Spleen (tissue), 11 donors: ENCODE measurements at regions not wholly inside any gene's neighbourhood (a gene's known extent, or its start where the extent isn't known, plus 50 kb on each side); places are given as distances from the start of the nearest gene placed in this dataset.
"Not testable (repeated sequence)": the region's sequence is repeated elsewhere in the genome, so short reads cannot be mapped to it uniquely, and the experiment has no call there.

Experiments used
- DNase-seq: peaks from one replicate; pipeline ENCODE4 v3.0.0-alpha.2; 2020
- H3K27ac ChIP-seq, 8 donors: fragments of 200-600 bp; sonication (generic) in 7 of 8; 1 replicate in 4 of 8; 2 replicates in 4 of 8; pipeline versions ENCODE4 v1.5.0 to v1.8.0; 2016 to 2021; ENCODE audit warnings: inconsistent platforms in 4 of 8, mild to moderate bottlenecking in 4 of 8, moderate library complexity in 1 of 8
- H3K27me3 ChIP-seq, 7 donors: fragments of 200-600 bp; sonication (generic) in 6 of 7; replicated peaks in 1 of 7; 1 replicate in 4 of 7; 2 replicates in 3 of 7; pipeline versions ENCODE4 v1.5.0 to v1.8.0; 2016 to 2021; ENCODE audit warnings: inconsistent platforms in 3 of 7, mild to moderate bottlenecking in 1 of 7
- H3K36me3 ChIP-seq, 6 donors: fragments of 200-600 bp; sonication (generic) in 5 of 6; 1 replicate in 4 of 6; 2 replicates in 2 of 6; pipeline versions ENCODE4 v1.5.0 to v1.8.0; 2016 to 2021; ENCODE audit warnings: inconsistent platforms in 2 of 6
- H3K4me1 ChIP-seq, 6 donors: fragments of 200-600 bp; sonication (generic) in 5 of 6; 1 replicate in 3 of 6; 2 replicates in 3 of 6; pipeline versions ENCODE4 v1.5.0 to v1.8.0; 2016 to 2021; ENCODE audit warnings: inconsistent platforms in 3 of 6
- H3K4me3 ChIP-seq, 8 donors: fragments of 200-600 bp; sonication (generic) in 7 of 8; 1 replicate in 4 of 8; 2 replicates in 4 of 8; pipeline versions ENCODE4 v1.5.0 to v1.8.0; 2016 to 2021; ENCODE audit warnings: inconsistent platforms in 4 of 8, mild to moderate bottlenecking in 4 of 8, moderate library complexity in 2 of 8
- H3K9me3 ChIP-seq, 8 donors: fragments of 200-600 bp; sonication (generic) in 7 of 8; 1 replicate in 4 of 8; 2 replicates in 4 of 8; pipeline versions ENCODE4 v1.5.0 to v1.8.0; 2016 to 2021; ENCODE audit warnings: inconsistent platforms in 4 of 8
- POLR2A ChIP-seq, 3 donors: fragments of 450-650 bp; IDR thresholded peaks; one replicate each; pipeline ENCODE4 v1.5.1; 2017; ENCODE audit warnings: antibody characterized with exemption in 3 of 3, mild to moderate bottlenecking in 1 of 3
- POLR2AphosphoS5 ChIP-seq, 3 donors: sonication (generic); formaldehyde crosslinking; IDR thresholded peaks; one replicate each; pipeline ENCODE4 v1.5.1; 2017; ENCODE audit warnings: antibody characterized with exemption in 3 of 3
- WGBS, 5 donors: extraction: QIAGEN DNeasy Blood & Tissue Kit in 3 of 5; methylation state at CpG; one replicate each; pipeline versions ENCODE4 v1.1.5 to v1.1.7; 2013 to 2018; 5-methylcytosine and 5-hydroxymethylcytosine counted together
- intact Hi-C: fragments of 100-400 bp; cut with DNase I; formaldehyde crosslinking; loops from one replicate; pipeline ENCODE4 v1.15.0; 2023; ENCODE audit warnings: low total_unique reads
- TF ChIP-seq, protein P1 (sequence below), 11 experiments: fragments of 200-600 bp in 7 of 11; fragments of 450-650 bp in 4 of 11; sonication (generic) in 4 of 11; IDR thresholded peaks in 8 of 11; conservative IDR thresholded peaks in 3 of 11; 1 replicate in 7 of 11; 2 replicates in 4 of 11; pipeline versions ENCODE4 v1.4.0 to v1.8.0; 2016 to 2021; ENCODE audit warnings: antibody characterized with exemption in 11 of 11, inconsistent platforms in 4 of 11, mild to moderate bottlenecking in 1 of 11
- donor health status: healthy with polysubstance abuse.
- donor health status: DM: no; HTN: no; CAD: no; lungs with moderate emphysema.
- donor health status: DM: no; HTN: no; CAD: no.
- donor health status: Bipolar disorder and iron deficiency.
- donor health status: healthy.
- donor health status: DM: no; HTN: no; CAD: no.
- donor health status: DM: yes; HTN: yes; CAD: no.

DNA sequence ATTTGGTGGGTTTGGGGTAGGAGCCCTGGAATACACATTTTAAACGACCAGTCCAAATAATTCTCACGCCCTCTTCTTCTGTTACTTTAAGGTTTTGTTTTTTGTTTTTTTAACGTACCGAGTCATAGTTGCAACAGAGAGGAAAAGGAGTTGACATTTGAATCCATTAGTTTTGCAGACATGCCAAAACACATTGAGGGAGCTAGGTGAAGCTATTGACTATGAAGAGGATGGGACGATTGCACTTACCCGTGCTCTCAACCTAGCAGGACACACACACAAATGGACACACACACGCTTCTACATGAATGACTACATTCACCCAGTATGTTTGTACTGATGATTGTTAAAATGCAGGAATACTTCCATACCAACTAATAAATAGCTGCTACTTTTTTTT is 54.3 kb upstream of the CIT start:
- Histone ChIP-seq H3K4me3 (no peak overlapping the region), H3K9me3 (no peaks in the 10 kb centered on the region), H3K4me1 (no peaks in the 10 kb centered on the region), H3K36me3 (no peaks in the 10 kb centered on the region), H3K27ac (no peak overlapping the region), H3K27me3 (peaks cover 0 to 16% (median 0%) of the 10 kb centered on the region in 7 donors)
- TF ChIP-seq POLR2AphosphoS5 (IDR thresholded peaks at IDR 0.05) = no peak
- no peak for TF ChIP-seq POLR2A (IDR thresholded peaks at IDR 0.05)
- TF ChIP-seq, protein P1, sequence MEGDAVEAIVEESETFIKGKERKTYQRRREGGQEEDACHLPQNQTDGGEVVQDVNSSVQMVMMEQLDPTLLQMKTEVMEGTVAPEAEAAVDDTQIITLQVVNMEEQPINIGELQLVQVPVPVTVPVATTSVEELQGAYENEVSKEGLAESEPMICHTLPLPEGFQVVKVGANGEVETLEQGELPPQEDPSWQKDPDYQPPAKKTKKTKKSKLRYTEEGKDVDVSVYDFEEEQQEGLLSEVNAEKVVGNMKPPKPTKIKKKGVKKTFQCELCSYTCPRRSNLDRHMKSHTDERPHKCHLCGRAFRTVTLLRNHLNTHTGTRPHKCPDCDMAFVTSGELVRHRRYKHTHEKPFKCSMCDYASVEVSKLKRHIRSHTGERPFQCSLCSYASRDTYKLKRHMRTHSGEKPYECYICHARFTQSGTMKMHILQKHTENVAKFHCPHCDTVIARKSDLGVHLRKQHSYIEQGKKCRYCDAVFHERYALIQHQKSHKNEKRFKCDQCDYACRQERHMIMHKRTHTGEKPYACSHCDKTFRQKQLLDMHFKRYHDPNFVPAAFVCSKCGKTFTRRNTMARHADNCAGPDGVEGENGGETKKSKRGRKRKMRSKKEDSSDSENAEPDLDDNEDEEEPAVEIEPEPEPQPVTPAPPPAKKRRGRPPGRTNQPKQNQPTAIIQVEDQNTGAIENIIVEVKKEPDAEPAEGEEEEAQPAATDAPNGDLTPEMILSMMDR (IDR thresholded peaks at IDR 0.05 in 8 of 11, conservative IDR thresholded peaks at IDR 0.05 in 3 of 11) = no peak
- DNase-seq = no peak
- 67 to 70% (median 69%) methylated on average over 7 of the region's 7 CpGs for WGBS, 5 donors
- intact Hi-C loops = no loop called here

DNA sequence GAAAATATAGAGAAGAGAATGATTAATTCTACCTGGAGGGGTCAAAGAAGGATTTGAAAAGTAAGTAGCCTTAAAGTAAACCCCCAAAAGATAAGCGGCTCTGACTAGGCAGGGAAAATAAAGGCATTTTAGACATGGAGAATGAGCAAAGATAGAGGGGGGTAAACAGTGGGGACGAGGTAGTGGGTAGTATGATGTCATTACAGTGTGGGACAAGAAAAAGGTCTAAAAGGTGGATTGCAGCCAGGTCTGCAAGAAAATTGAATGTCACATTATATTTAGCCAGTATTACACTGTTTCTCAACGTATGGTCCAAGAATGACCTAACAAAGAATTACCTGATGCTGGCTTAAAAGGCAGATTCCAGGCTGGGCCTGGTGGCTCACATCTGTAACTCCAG is 55.8 kb upstream of the CIT start:
- no peak for TF ChIP-seq POLR2AphosphoS5 (IDR thresholded peaks at IDR 0.05)
- TF ChIP-seq, protein P1 (IDR thresholded peaks at IDR 0.05 in 8 of 11, conservative IDR thresholded peaks at IDR 0.05 in 3 of 11) = no peak
- TF ChIP-seq POLR2A (IDR thresholded peaks at IDR 0.05) = no peak
- Histone ChIP-seq H3K9me3 (no peaks in the 10 kb centered on the region), H3K27ac (no peak overlapping the region), H3K27me3 (peaks cover 0 to 14% (median 0%) of the 10 kb centered on the region in 7 donors), H3K4me1 (no peaks in the 10 kb centered on the region), H3K4me3 (no peak overlapping the region), H3K36me3 (no peaks in the 10 kb centered on the region)
- intact Hi-C loops = no loop called here
- WGBS, 5 donors = 66 to 83% (median 77%) methylated on average over 3 of the region's 3 CpGs
- DNase-seq = no peak

GRCh38 chr12:119934780-119935179 is 54.3 kb upstream of the BICDL1 start:
- H3K4me3 ChIP-seq, intact Hi-C loops, H3K27ac ChIP-seq, H3K9me3 ChIP-seq, H3K4me1 ChIP-seq, DNase-seq, H3K36me3 ChIP-seq: not testable (repeated sequence)
- 52 to 68% (median 62%) methylated on average over 10 of the region's 10 CpGs for WGBS, 5 donors
- H3K27me3 ChIP-seq = peaks cover 0 to 28% (median 0%) of the 10 kb centered on the region in 7 donors

GRCh38 chr12:119936705-119937311 is 52.2 kb upstream of the BICDL1 start:
- H3K4me3 ChIP-seq = no peak overlapping the region
- DNase-seq = no peak

More at GRCh38 chr12:119936705-119937311, 52.2 kb upstream of the BICDL1 start:
- Histone ChIP-seq H3K27ac (no peak overlapping the region), H3K4me1 (no peaks in the 10 kb centered on the region), H3K36me3 (no peaks in the 10 kb centered on the region), H3K27me3 (peaks cover 0 to 33% (median 0%) of the 10 kb centered on the region in 7 donors), H3K9me3 (no peaks in the 10 kb centered on the region)
- TF ChIP-seq, protein P1 (IDR thresholded peaks at IDR 0.05 in 8 of 11, conservative IDR thresholded peaks at IDR 0.05 in 3 of 11) = no peak
- no peak for TF ChIP-seq POLR2A (IDR thresholded peaks at IDR 0.05)
- no peak for TF ChIP-seq POLR2AphosphoS5 (IDR thresholded peaks at IDR 0.05)
- intact Hi-C loops = no loop called here
- WGBS, 5 donors = 76 to 88% (median 80%) methylated on average over 1 of the region's 1 CpG
